HG03432 (cell line): ENCODE measurements at regions not wholly inside any gene's neighbourhood (a gene's known extent, or its start where the extent isn't known, plus 50 kb on each side); places are given as distances from the start of the nearest gene placed in this dataset.
"Not testable (repeated sequence)": the region's sequence is repeated elsewhere in the genome, so short reads cannot be mapped to it uniquely, and the experiment has no call there.

Experiments
- ATAC-seq: cut with Tn5 transposase; IDR thresholded peaks from one replicate; pipeline ENCODE4 v1.9.1; 2021; ENCODE audit warnings: mild to moderate bottlenecking, moderate library complexity; ENCODE audit not compliant: unreplicated experiment

- ATAC-seq, result no peak
These were observed 70.6 kb upstream of the PMEPA1 start for GRCh38 chr20:57780398-57780797.

DNA sequence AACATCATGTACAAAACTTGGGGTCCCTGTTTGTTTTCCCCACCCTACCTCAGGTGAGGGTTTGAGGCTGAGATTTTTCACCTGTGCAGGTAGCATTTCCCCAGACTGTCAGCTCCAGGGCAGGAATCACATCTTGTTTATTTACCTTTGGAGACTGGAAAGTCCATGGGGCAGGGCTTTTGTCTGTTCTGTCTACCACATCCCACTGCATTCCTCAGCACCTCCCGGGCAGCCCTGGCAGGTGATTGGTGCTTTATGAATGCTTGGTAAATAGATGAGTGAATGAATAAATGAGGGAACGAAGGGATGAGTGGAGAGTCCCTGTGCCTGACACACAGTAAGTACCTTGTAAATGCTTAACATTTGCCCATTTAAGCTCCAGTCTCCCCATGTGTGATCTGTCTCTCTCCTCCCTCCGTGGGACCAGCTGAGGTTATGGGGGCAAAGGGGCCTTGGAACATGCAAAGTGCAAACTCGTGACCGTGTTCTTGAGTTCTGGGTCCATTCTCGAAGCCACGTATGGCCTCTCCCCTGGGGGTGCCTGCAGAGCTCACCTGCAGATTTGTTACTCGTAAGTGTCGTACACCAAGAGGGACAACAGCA, 69.7 kb upstream of the PMEPA1 start:
- ATAC-seq, result no peak

DNA sequence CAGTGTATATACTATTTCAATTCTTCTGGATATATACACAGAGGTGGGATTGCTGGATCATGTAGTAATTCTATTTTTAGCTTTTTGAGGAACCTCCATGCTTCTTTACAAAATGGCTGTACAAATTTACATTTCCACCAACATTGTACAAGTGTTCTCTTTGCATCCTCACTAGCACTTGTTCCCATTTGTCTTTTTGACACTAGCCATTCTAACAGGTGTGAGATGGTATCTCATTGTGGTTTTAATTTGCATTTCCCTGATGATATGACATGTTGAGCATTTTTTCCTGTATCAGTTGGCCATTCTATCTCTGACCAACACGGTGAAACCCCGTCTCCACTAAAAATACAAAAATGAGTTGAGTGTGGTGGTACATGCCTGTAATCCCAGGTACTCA, 68.1 kb upstream of the PMEPA1 start:
- ATAC-seq, result no peak

- no peak for ATAC-seq
These were observed 65.1 kb upstream of the PMEPA1 start for GRCh38 chr20:57774951-57775350.

DNA sequence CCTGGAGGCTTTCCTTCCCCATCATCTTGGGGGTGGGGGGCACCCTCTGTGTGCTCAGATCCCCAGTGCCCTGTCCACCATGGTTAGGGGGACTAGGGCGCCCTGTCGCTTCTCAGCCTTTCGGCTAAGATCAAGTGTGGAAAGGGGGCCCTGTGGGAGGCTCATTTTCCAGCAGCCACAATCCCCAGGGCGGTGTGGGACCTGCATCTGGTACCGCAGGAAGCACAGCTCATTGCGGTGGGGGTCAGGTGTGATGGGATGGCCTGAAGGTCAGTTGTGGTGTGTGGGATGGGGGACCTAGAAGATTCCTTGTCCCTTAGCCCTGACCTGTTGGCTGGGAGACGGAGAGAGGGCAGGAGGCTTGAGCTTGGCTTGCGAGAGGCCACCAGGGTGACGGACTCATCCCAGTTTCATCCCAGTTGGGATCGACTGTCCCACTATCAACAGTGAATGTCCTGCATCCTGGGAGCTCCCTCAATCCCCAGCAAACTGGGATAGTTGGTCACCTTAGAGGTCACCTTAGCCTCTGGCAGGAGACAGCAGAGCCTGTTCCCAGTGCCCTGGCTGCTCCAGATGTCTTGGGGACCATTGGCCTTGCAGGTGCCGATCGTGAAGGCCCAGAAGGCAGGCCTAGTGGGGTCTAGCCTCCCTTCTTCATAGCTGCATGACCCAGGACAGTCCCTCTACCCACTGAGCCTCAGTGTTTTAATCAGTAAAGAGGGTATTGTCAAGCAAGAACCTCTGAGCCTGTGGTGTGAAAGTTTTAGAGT, 64.5 kb upstream of the PMEPA1 start:
- no peak for ATAC-seq

- ATAC-seq, result no peak
These were observed 63.4 kb upstream of the PMEPA1 start for GRCh38 chr20:57773059-57773815.

- ATAC-seq, result no peak
These were observed 62.6 kb upstream of the PMEPA1 start for GRCh38 chr20:57772349-57772964.

GRCh38 chr20:57770852-57771720, 61.3 kb upstream of the PMEPA1 start:
- ATAC-seq, result no peak

DNA sequence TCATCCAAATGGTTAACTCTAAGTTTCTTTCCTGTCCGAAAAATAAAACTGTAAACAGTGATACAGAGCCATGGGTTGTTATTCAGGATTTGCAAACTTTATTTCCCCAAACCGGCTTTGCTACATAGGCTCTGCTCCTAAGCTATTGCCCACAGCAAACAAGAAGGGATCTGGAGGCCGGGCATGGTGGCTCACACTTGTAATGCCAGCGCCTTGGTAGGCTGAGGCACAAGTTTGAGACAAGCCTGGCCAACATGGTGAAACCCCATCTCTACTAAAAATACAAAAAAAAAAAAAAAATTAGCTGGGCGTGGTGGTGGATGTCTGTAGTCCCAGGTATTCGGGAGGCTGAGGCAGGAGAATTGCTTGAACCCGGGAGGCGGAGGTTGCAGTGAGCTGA, 60.6 kb upstream of the PMEPA1 start:
- ATAC-seq, result not testable (repeated sequence)

DNA sequence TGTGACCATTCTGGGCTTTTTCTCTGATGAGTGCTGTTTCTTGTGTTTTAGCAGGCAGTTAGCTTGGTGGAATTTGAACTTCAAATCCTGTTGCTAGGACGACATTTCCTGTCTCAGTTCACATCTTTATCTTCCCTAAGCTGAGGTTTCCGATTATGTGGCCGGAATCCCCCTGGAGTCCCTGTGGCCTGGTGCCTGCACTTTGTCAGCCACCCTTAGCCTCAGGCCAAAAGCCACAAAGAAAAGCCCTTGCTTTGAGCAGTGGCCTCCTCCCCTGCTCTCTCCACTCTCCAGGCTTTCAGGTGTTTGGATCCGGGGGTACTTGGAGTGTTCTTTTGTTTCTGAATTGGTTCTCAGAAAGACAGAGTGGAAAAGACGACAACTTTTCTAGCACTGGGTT, 59.9 kb upstream of the PMEPA1 start:
- no peak for ATAC-seq

GRCh38 chr20:57768519-57768918, 58.7 kb upstream of the PMEPA1 start:
- no peak for ATAC-seq

- ATAC-seq, result no peak
These were observed 57.6 kb upstream of the PMEPA1 start for GRCh38 chr20:57767441-57767840.

GRCh38 chr20:57763235-57763595, 53.4 kb upstream of the PMEPA1 start:
- ATAC-seq, result no peak

- ATAC-seq, result no peak
These were observed 52.9 kb upstream of the PMEPA1 start for GRCh38 chr20:57762531-57763234.

DNA sequence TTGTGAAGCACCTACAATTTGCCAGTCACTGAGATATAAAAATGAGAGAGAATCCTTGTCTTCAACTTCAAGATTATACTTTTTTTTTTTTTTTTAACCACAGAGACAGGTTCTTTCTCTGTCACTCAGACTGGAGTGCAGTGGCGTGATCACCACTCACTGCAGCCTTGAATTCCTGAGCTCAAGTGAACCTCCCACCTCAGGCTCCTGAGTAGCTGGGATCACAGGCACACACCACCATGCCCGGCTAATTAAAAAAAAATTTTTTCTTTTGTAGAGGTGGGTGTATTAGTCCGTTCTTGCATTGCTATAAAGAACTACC, 51.6 kb upstream of the PMEPA1 start:
- no peak for ATAC-seq

DNA sequence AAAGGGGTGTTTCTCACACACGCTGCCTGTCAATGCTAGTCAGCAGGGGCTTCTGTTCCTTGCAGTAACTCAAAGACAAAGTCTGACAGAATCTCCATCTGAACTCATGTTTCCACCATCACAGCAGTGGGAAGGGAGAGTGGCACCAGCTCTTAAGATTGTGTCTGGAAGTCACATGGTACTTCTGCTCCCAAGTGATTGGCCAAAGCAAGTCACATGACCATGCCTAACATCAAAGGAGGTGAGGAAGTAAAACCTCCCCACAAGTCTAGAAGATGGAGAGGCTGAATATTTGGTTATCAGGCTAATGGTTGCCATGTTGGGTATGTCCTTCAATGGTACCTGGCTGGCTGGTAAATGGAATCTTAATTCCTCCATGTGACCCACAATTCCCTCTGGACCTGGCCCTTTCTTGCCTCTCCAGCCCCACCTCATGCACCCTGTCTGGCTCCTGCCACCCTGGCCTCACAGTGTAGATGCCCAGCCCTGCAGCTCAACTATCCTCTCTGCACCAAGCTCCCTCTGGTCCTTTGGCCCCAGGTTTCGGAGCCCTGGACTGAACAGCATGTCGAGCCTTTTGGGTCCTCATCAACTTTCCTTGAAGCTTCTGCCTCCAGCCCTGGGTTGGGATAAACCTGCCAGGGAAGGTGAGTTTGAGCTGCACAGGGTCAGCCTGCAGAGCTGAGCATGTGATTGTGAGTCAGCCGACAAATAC, 51.0 kb upstream of the PMEPA1 start:
- ATAC-seq, result no peak

DNA sequence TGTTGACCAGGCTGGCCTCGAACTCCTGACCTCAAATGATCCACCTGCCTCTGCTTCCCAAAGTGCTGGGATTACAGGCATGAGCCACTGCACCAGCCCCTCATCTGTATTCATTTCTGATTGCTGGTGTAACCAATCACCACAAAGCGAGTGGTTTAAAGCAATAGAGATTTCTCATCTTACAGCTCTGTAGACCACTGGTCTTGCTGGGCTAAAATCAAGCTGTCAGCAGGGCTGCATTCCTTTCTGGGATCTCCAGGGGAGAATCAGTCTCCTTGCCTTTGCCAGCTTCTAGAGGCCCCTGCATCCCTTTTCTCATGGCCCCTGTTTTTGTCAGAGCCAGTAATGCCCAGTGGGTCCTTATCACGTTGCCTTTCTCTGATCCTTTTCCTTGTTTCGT, 49.9 kb upstream of the PMEPA1 start:
- no peak for ATAC-seq
